HEK293 (cell line): ENCODE measurements at regions not wholly inside any gene's neighbourhood (a gene's known extent, or its start where the extent isn't known, plus 50 kb on each side); places are given as distances from the start of the nearest gene placed in this dataset.

Experiments
- CTCF ChIA-PET: fragments of 350-600 bp; formaldehyde crosslinking; extraction: SDS; loops from one replicate; lab custom pipeline; 2021; ENCODE audit warnings: antibody characterized with exemption; lab: Yijun Ruan, JAX
- POLR2A ChIA-PET: fragments of 300-600 bp; formaldehyde crosslinking; extraction: SDS; loops from one replicate; lab custom pipeline; 2020; ENCODE audit warnings: antibody characterized with exemption, inconsistent platforms; lab: Yijun Ruan, JAX
- H3K27ac ChIP-seq: fragments of 200-500 bp; sonication (Bioruptor generic); 2 replicates; pipeline ENCODE4 v1.5.1; 2014; ENCODE audit warnings: low read depth, low read length, control low read depth, inconsistent platforms; ENCODE audit errors: extremely low read depth
- H3K36me3 ChIP-seq, 2 experiments: fragments of 200-500 bp in 1 of 2; sonication (Bioruptor generic) in 1 of 2; 1 replicate in 1 of 2; 2 replicates in 1 of 2; pipeline ENCODE4 v1.5.1; 2014 to 2017; ENCODE audit warnings: inconsistent platforms in 2 of 2, low read length in 2 of 2; ENCODE audit not compliant: control insufficient read depth in 2 of 2, insufficient read depth in 1 of 2
- H3K4me1 ChIP-seq: fragments of 200-500 bp; sonication (Bioruptor generic); 2 replicates; pipeline ENCODE4 v1.5.1; 2014; ENCODE audit warnings: mild to moderate bottlenecking, low read length, inconsistent platforms; ENCODE audit not compliant: control insufficient read depth, insufficient read depth
- H3K4me3 ChIP-seq: 2 replicates; pipeline ENCODE4 v1.5.1; 2011; ENCODE audit warnings: low read depth, mild to moderate bottlenecking, control low read depth, low read length, moderate library complexity
- H3K9me3 ChIP-seq: fragments of 200-500 bp; sonication (Bioruptor generic); 2 replicates; pipeline ENCODE4 v1.5.1; 2014; ENCODE audit warnings: low read depth, low read length, inconsistent platforms; ENCODE audit not compliant: control insufficient read depth, insufficient read depth
- BCL11A ChIP-seq: fragments of 450-650 bp; formaldehyde crosslinking; IDR thresholded peaks from 2 replicates; pipeline ENCODE4 v1.5.1; 2016; ENCODE audit warnings: low read depth, missing biosample characterization, missing genetic modification characterization
- EGR2 ChIP-seq: fragments of 450-650 bp; formaldehyde crosslinking; IDR thresholded peaks from 2 replicates; pipeline ENCODE4 v1.5.1; 2016; ENCODE audit warnings: low read depth, missing biosample characterization, missing genetic modification characterization
- KLF16 ChIP-seq: fragments of 450-650 bp; formaldehyde crosslinking; IDR thresholded peaks from 2 replicates; pipeline ENCODE4 v1.5.1; 2017; ENCODE audit warnings: missing biosample characterization, missing genetic modification characterization
- PATZ1 ChIP-seq: fragments of 450-650 bp; formaldehyde crosslinking; IDR thresholded peaks from 2 replicates; pipeline ENCODE4 v1.5.1; 2016; ENCODE audit warnings: missing biosample characterization, missing genetic modification characterization
- PRDM4 ChIP-seq: fragments of 450-650 bp; formaldehyde crosslinking; IDR thresholded peaks from 2 replicates; pipeline ENCODE4 v1.5.1; 2017; ENCODE audit warnings: missing biosample characterization, missing genetic modification characterization
- ZBTB21 ChIP-seq: fragments of 450-650 bp; formaldehyde crosslinking; IDR thresholded peaks from 2 replicates; pipeline ENCODE4 v1.5.1; 2017; ENCODE audit warnings: missing biosample characterization, missing genetic modification characterization
- ZBTB48 ChIP-seq: fragments of 450-650 bp; formaldehyde crosslinking; IDR thresholded peaks from 2 replicates; pipeline ENCODE4 v1.5.1; 2016; ENCODE audit warnings: missing biosample characterization, missing genetic modification characterization
- ZBTB7A ChIP-seq: fragments of 450-650 bp; formaldehyde crosslinking; IDR thresholded peaks from 2 replicates; pipeline ENCODE4 v1.5.1; 2016; ENCODE audit warnings: low read depth, missing biosample characterization, missing genetic modification characterization
- ZBTB8A ChIP-seq: fragments of 450-650 bp; formaldehyde crosslinking; IDR thresholded peaks from 2 replicates; pipeline ENCODE4 v1.5.1; 2016; ENCODE audit warnings: missing biosample characterization, missing genetic modification characterization
- ZNF138 ChIP-seq: fragments of 450-650 bp; formaldehyde crosslinking; IDR thresholded peaks from 2 replicates; pipeline ENCODE4 v1.5.1; 2016; ENCODE audit warnings: missing biosample characterization, missing genetic modification characterization, borderline replicate concordance
- ZNF140 ChIP-seq: fragments of 450-650 bp; formaldehyde crosslinking; IDR thresholded peaks from 2 replicates; pipeline ENCODE4 v1.5.1; 2016; ENCODE audit warnings: missing biosample characterization, missing genetic modification characterization
- ZNF146 ChIP-seq: fragments of 450-650 bp; formaldehyde crosslinking; IDR thresholded peaks from 2 replicates; pipeline ENCODE4 v1.5.1; 2016; ENCODE audit warnings: missing biosample characterization, missing genetic modification characterization
- ZNF148 ChIP-seq: fragments of 450-650 bp; formaldehyde crosslinking; IDR thresholded peaks from 2 replicates; pipeline ENCODE4 v1.5.0; 2017; ENCODE audit warnings: missing biosample characterization, missing genetic modification characterization, borderline replicate concordance
- ZNF157 ChIP-seq: fragments of 450-650 bp; formaldehyde crosslinking; IDR thresholded peaks from 2 replicates; pipeline ENCODE4 v1.5.1; 2016; ENCODE audit warnings: missing biosample characterization, missing genetic modification characterization
- ZNF16 ChIP-seq: fragments of 450-650 bp; formaldehyde crosslinking; IDR thresholded peaks from 2 replicates; pipeline ENCODE4 v1.5.1; 2016; ENCODE audit warnings: low read depth, missing biosample characterization, missing genetic modification characterization
- ZNF223 ChIP-seq: fragments of 450-650 bp; formaldehyde crosslinking; IDR thresholded peaks from 2 replicates; pipeline ENCODE4 v1.5.1; 2016; ENCODE audit warnings: missing biosample characterization, missing genetic modification characterization
- ZNF302 ChIP-seq: fragments of 450-650 bp; formaldehyde crosslinking; IDR thresholded peaks from 2 replicates; pipeline ENCODE4 v1.5.1; 2016; ENCODE audit warnings: missing biosample characterization, missing genetic modification characterization, low read depth
- ZNF354C ChIP-seq: fragments of 450-650 bp; formaldehyde crosslinking; IDR thresholded peaks from 2 replicates; pipeline ENCODE4 v1.5.1; 2016; ENCODE audit warnings: missing biosample characterization, missing genetic modification characterization, low read depth, borderline replicate concordance
- ZNF473 ChIP-seq: fragments of 450-650 bp; formaldehyde crosslinking; IDR thresholded peaks from 2 replicates; pipeline ENCODE4 v1.5.1; 2017; ENCODE audit warnings: missing biosample characterization, missing genetic modification characterization
- ZNF544 ChIP-seq: fragments of 450-650 bp; formaldehyde crosslinking; IDR thresholded peaks from 2 replicates; pipeline ENCODE4 v1.5.0; 2017; ENCODE audit warnings: missing biosample characterization, missing genetic modification characterization
- ZNF596 ChIP-seq: fragments of 450-650 bp; IDR thresholded peaks from 2 replicates; pipeline ENCODE4 v1.5.0; 2018; ENCODE audit warnings: missing biosample characterization, mild to moderate bottlenecking, missing genetic modification characterization, moderate library complexity
- ZNF692 ChIP-seq: fragments of 450-650 bp; formaldehyde crosslinking; IDR thresholded peaks from 2 replicates; pipeline ENCODE4 v1.5.1; 2016; ENCODE audit warnings: missing biosample characterization, missing genetic modification characterization
- ZNF707 ChIP-seq: fragments of 450-650 bp; formaldehyde crosslinking; IDR thresholded peaks from 2 replicates; pipeline ENCODE4 v1.5.1; 2016; ENCODE audit warnings: missing biosample characterization, missing genetic modification characterization
- ZNF76 ChIP-seq: fragments of 450-650 bp; formaldehyde crosslinking; IDR thresholded peaks from 2 replicates; pipeline ENCODE4; 2016; ENCODE audit warnings: low read depth, missing biosample characterization, missing genetic modification characterization, borderline replicate concordance
- ZNF837 ChIP-seq: fragments of 450-650 bp; formaldehyde crosslinking; IDR thresholded peaks from 2 replicates; pipeline ENCODE4 v1.5.1; 2016; ENCODE audit warnings: missing biosample characterization, missing genetic modification characterization
- ZSCAN4 ChIP-seq: fragments of 450-650 bp; formaldehyde crosslinking; IDR thresholded peaks from 2 replicates; pipeline ENCODE4 v1.5.1; 2017; ENCODE audit warnings: missing biosample characterization, missing genetic modification characterization

GRCh38 chr16:73601911-73602310, 554.0 kb upstream of the ZFHX3 start:
- no peaks in the 10 kb centered on the region for H3K9me3 ChIP-seq
- ChIA-PET CTCF (no interaction called here), POLR2A (no interaction called here)
- TF ChIP-seq ZNF473 (no peak), ZBTB8A (no peak), ZNF138 (tag by site-specific recombination) (no peak), ZNF16 (tag by site-specific recombination) (no peak), EGR2 (tag by site-specific recombination) (no peak), ZNF223 (no peak), ZNF707 (tag by site-specific recombination) (no peak), KLF16 (tag by site-specific recombination) (no peak), ZNF354C (tag by site-specific recombination) (no peak)
- H3K27ac ChIP-seq: no peak overlapping the region
- H3K36me3 ChIP-seq: no peaks in the 10 kb centered on the region
- H3K4me1 ChIP-seq: no peaks in the 10 kb centered on the region
- no peak overlapping the region for H3K4me3 ChIP-seq

GRCh38 chr16:73599870-73600269, 551.9 kb upstream of the ZFHX3 start:
- Histone ChIP-seq H3K27ac (no peak overlapping the region), H3K9me3 (no peaks in the 10 kb centered on the region), H3K36me3 (no peaks in the 10 kb centered on the region), H3K4me1 (no peaks in the 10 kb centered on the region), H3K4me3 (no peak overlapping the region)
- CTCF ChIA-PET: no interaction called here
- POLR2A ChIA-PET: no interaction called here
- TF ChIP-seq ZBTB21 (no peak), ZNF223 (no peak), ZBTB7A (no peak), ZNF302 (tag by site-specific recombination) (no peak), PRDM4 (no peak), ZSCAN4 (tag by site-specific recombination) (no peak), ZNF140 (tag by site-specific recombination) (no peak), ZNF76 (tag by site-specific recombination) (no peak), PATZ1 (tag by site-specific recombination) (no peak), ZNF146 (tag by site-specific recombination) (no peak)

- Histone ChIP-seq H3K4me1 (no peaks in the 10 kb centered on the region), H3K4me3 (no peak overlapping the region), H3K27ac (no peak overlapping the region), H3K9me3 (no peaks in the 10 kb centered on the region), H3K36me3 (no peaks in the 10 kb centered on the region)
- ChIA-PET CTCF (no interaction called here), POLR2A (no interaction called here)
- no peak for TF ChIP-seq ZNF596
- no peak for TF ChIP-seq ZNF157 (tag by site-specific recombination)
- no peak for TF ChIP-seq ZNF837 (tag by site-specific recombination)
- no peak for TF ChIP-seq ZBTB48 (tag by site-specific recombination)
- no peak for TF ChIP-seq BCL11A (tag by site-specific recombination)
- TF ChIP-seq ZNF544: no peak
- TF ChIP-seq ZNF692 (tag by site-specific recombination): no peak
- no peak for TF ChIP-seq ZNF148 (tag by site-specific recombination)
Measured at GRCh38 chr16:73599351-73599750, 551.4 kb upstream of the ZFHX3 start.
